ENCODE measurements at regions not wholly inside any gene's neighbourhood (a gene's known extent, or its start where the extent isn't known, plus 50 kb on each side); places are given as distances from the start of the nearest gene placed in this dataset.

GRCh38 chr4:116885579-116885978 is 199.8 kb downstream of the TRAM1L1 start:
- TF ChIP-seq CTCF (IDR thresholded peaks at IDR 0.05 in 8 of 11, conservative IDR thresholded peaks at IDR 0.05 in 3 of 11) (no peak), POLR2A (IDR thresholded peaks at IDR 0.05) (no peak), POLR2AphosphoS5 (IDR thresholded peaks at IDR 0.05) (no peak)
